GM12878 (cell line): ENCODE measurements at regions not wholly inside any gene's neighbourhood (a gene's known extent, or its start where the extent isn't known, plus 50 kb on each side); places are given as distances from the start of the nearest gene placed in this dataset.

ENCODE experiments used
- ATAC-seq: fragments of 200-7000 bp; cut with Tn5 transposase; 3 replicates; pipeline ENCODE4 v1.9.1; 2020; ENCODE audit warnings: mild to moderate bottlenecking, moderate library complexity
- BruUV-seq: library from RNA; stranded (reverse); fragments of 400-500 nt; replicated peaks from 2 replicates; lab custom pipeline; 2021; lab: Mats Ljungman, UMichigan
- CTCF ChIA-PET: fragments of 300-600 bp; sonication (Branson Sonifier 250); formaldehyde crosslinking; extraction: SDS; loops from one replicate; lab custom pipeline; 2021; ENCODE audit warnings: inconsistent platforms; lab: Yijun Ruan, JAX
- POLR2A ChIA-PET: fragments of 350-600 bp; formaldehyde crosslinking; extraction: SDS; loops from one replicate; lab custom pipeline; 2021; ENCODE audit warnings: inconsistent platforms; lab: Charles Lee
- RAD21 ChIA-PET: fragments of 300-600 bp; sonication (Branson Sonifier 250); formaldehyde crosslinking; loops from one replicate; lab custom pipeline; 2023; ENCODE audit warnings: antibody characterized with exemption; ENCODE audit not compliant: unreplicated experiment; lab: Charles Lee
- SMC1A ChIA-PET: fragments of 300-600 bp; sonication (Branson Sonifier 250); formaldehyde crosslinking; loops from one replicate; lab custom pipeline; 2023; ENCODE audit not compliant: unreplicated experiment, uncharacterized antibody; lab: Charles Lee
- DNase-seq: peaks from one replicate; pipeline ENCODE4 v3.0.0-alpha.2; 2011; ENCODE audit warnings: low read depth, low spot score
- FAIRE-seq: peaks from 3 replicates; lab custom pipeline; 2011; peaks lifted over from hg19 to GRCh38; lab: Jason Lieb, UNC
- H2AFZ ChIP-seq: 2 replicates; pipeline ENCODE4 v1.6.0; 2011; ENCODE audit warnings: low read depth, low read length, control low read depth; ENCODE audit not compliant: control insufficient read depth
- H3K27ac ChIP-seq: 2 replicates; pipeline ENCODE4 v1.5.1; 2011; ENCODE audit warnings: control low read depth; ENCODE audit not compliant: control insufficient read depth, insufficient read depth
- H3K27me3 ChIP-seq, 2 experiments: replicated peaks in 1 of 2; 2 replicates each; pipeline versions ENCODE4 v1.6.0 to v1.6.1; 2011; ENCODE audit warnings: low read length in 1 of 2; ENCODE audit not compliant: control insufficient read depth in 2 of 2, insufficient read depth in 2 of 2
- H3K36me3 ChIP-seq, 2 experiments: 2 replicates each; pipeline ENCODE4 v1.5.1; 2011; ENCODE audit warnings: low read length in 1 of 2; ENCODE audit not compliant: control insufficient read depth in 2 of 2, insufficient read depth in 2 of 2
- H3K4me1 ChIP-seq: 2 replicates; pipeline ENCODE4 v1.6.1; 2011; ENCODE audit warnings: mild to moderate bottlenecking, low read length, moderate library complexity, mixed read lengths; ENCODE audit not compliant: control insufficient read depth, insufficient read depth
- H3K4me2 ChIP-seq: 2 replicates; pipeline ENCODE4 v1.6.0; 2011; ENCODE audit warnings: control low read depth; ENCODE audit not compliant: control insufficient read depth, insufficient read depth
- H3K4me3 ChIP-seq: fragments of 200-600 bp; sonication (generic); 2 replicates; pipeline ENCODE4 v1.5.1; 2016
- H3K79me2 ChIP-seq: 2 replicates; pipeline ENCODE4 v1.6.0; 2011; ENCODE audit warnings: low read length; ENCODE audit not compliant: control insufficient read depth, insufficient read depth
- H3K9ac ChIP-seq: 2 replicates; pipeline ENCODE4 v1.8.0; 2011; ENCODE audit warnings: low read length, control low read depth, mixed read lengths; ENCODE audit not compliant: control insufficient read depth, insufficient read depth
- H3K9me3 ChIP-seq: replicated peaks from 3 replicates; pipeline ENCODE4 v1.5.1; 2011; ENCODE audit warnings: mild to moderate bottlenecking, low read length; ENCODE audit not compliant: control insufficient read depth, insufficient read depth
- H4K20me1 ChIP-seq: 2 replicates; pipeline ENCODE4 v1.6.0; 2011; ENCODE audit not compliant: control insufficient read depth, insufficient read depth
- BACH1 ChIP-seq: fragments of 450-650 bp; IDR thresholded peaks from 2 replicates; pipeline ENCODE4 v1.6.1; 2017; ENCODE audit warnings: mild to moderate bottlenecking, borderline replicate concordance
- EP300 ChIP-seq, 2 experiments: fragments of 150-350 bp in 1 of 2; IDR thresholded peaks; 2 replicates each; pipeline ENCODE4 v1.6.1; 2011 to 2012; ENCODE audit warnings: low read depth in 2 of 2, low read length in 2 of 2, borderline replicate concordance in 1 of 2, improper control_type of control experiment in 1 of 2, inconsistent platforms in 1 of 2; ENCODE audit not compliant: control insufficient read depth in 1 of 2
- FOXM1 ChIP-seq: IDR thresholded peaks from 2 replicates; pipeline ENCODE4 v1.6.1; 2012; ENCODE audit warnings: low read depth, mild to moderate bottlenecking, inconsistent platforms, low read length, moderate library complexity
- GABPA ChIP-seq: IDR thresholded peaks from 2 replicates; pipeline ENCODE4 v1.6.1; 2014; ENCODE audit warnings: antibody characterized with exemption, low read depth, mild to moderate bottlenecking, inconsistent platforms
- KLF5 ChIP-seq: fragments of 450-650 bp; IDR thresholded peaks from 2 replicates; pipeline ENCODE4 v1.6.1; 2014; ENCODE audit warnings: mild to moderate bottlenecking; ENCODE audit not compliant: partially characterized antibody
- POU2F2 ChIP-seq: IDR thresholded peaks from 3 replicates; pipeline ENCODE4 v1.6.1; 2011; ENCODE audit warnings: low read depth, mild to moderate bottlenecking, low read length, borderline replicate concordance
- RCOR1 ChIP-seq: conservative IDR thresholded peaks from 2 replicates; pipeline ENCODE4 v1.6.1; 2012; ENCODE audit warnings: low read depth, low read length, improper control_type of control experiment
- SMAD1 ChIP-seq: fragments of 450-650 bp; IDR thresholded peaks from 2 replicates; pipeline ENCODE4 v1.6.1; 2018; ENCODE audit warnings: mild to moderate bottlenecking, low read depth; ENCODE audit not compliant: partially characterized antibody
- SMC3 ChIP-seq: IDR thresholded peaks from 2 replicates; pipeline ENCODE4 v1.6.1; 2011; ENCODE audit warnings: low read length, improper control_type of control experiment, borderline replicate concordance
- SREBF2 ChIP-seq: IDR thresholded peaks from 2 replicates; pipeline ENCODE4 v1.6.1; 2012; ENCODE audit warnings: mild to moderate bottlenecking, low read length
- STAT3 ChIP-seq: IDR thresholded peaks from 2 replicates; pipeline ENCODE4 v1.6.1; 2011; ENCODE audit warnings: low read depth, low read length, improper control_type of control experiment
- SUZ12 ChIP-seq: fragments of 200-600 bp; sonication (generic); IDR thresholded peaks from one replicate; pipeline ENCODE4 v1.6.1; 2018; ENCODE audit warnings: antibody characterized with exemption, mild to moderate bottlenecking; ENCODE audit not compliant: unreplicated experiment
- ZBTB40 ChIP-seq: fragments of 450-650 bp; IDR thresholded peaks from 2 replicates; pipeline ENCODE4 v1.6.1; 2016; ENCODE audit warnings: mild to moderate bottlenecking, moderate library complexity, borderline replicate concordance
- WGBS: methylation state at CpG from one replicate; pipeline ENCODE4 v1.1.6; 2016; ENCODE audit warnings: low lambda C conversion rate; ENCODE audit not compliant: insufficient replicate concordance, insufficient coverage; ENCODE audit errors: missing lambda C conversion rate; 5-methylcytosine and 5-hydroxymethylcytosine counted together
- in situ Hi-C: fragments of 300-500 bp; cut with MboI; formaldehyde crosslinking; loops from 9 replicates; pipeline ENCODE4 v1.14.3; 2018; ENCODE audit warnings: mixed read lengths
- intact Hi-C: fragments of 100-400 bp; cut with micrococcal nuclease; formaldehyde crosslinking; loops from one replicate; pipeline ENCODE4 v1.14.2; 2022; ENCODE audit not compliant: unreplicated experiment

DNA sequence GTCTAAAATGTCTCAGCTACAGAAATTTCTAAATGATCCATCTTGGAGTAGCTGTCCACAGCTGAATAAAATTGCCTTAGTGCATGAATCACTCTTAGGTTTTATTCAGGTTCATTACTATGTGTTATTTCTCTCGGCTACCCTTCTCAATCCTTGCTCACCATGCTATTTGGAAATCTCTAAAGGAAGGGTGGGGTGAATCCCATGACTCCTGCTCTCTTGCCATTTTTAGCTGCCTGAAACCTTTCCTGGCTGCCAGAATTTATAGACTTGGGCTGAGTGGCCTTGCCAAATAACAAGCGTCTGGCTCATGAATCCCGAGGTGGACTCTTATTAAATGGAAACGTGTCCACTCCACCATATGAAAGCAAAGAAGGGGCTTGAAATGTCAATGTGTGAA, 936.1 kb upstream of the SOX9 start:
- Histone ChIP-seq H3K9me3 (no peaks in the 10 kb centered on the region), H3K79me2 (no peaks in the 10 kb centered on the region), H3K4me3 (no peak overlapping the region)
- RAD21 ChIA-PET = no interaction called here
- 31% methylated on average over 4 of the region's 4 CpGs for WGBS
- FAIRE-seq = no peak
- TF ChIP-seq STAT3 = no peak
- no peak for TF ChIP-seq SUZ12
- TF ChIP-seq EP300 (IDR thresholded peaks at IDR 0.05; ENCODE audit: borderline replicate concordance in 1 of 2, control insufficient read depth in 1 of 2, low read depth in 2 of 2, low read length in 2 of 2) = no peak
- no peak for TF ChIP-seq FOXM1
- no peak for TF ChIP-seq POU2F2
- TF ChIP-seq, all 136 proteins: peak for 0
- POLR2A ChIA-PET = no interaction called here
- no peak for ATAC-seq
- H3K4me2 ChIP-seq = no peak overlapping the region
- H3K27me3 ChIP-seq = no peaks in the 10 kb centered on the region
- SMC1A ChIA-PET = no interaction called here
- H4K20me1 ChIP-seq = no peaks in the 10 kb centered on the region
- no peak for DNase-seq
- no peak overlapping the region for H3K27ac ChIP-seq
- H3K36me3 ChIP-seq = no peaks in the 10 kb centered on the region
- CTCF ChIA-PET = no interaction called here
- no peak overlapping the region for H2AFZ ChIP-seq
- in situ Hi-C loops (no loop called here), intact Hi-C loops (no loop called here)
- H3K9ac ChIP-seq = no peak overlapping the region
- H3K4me1 ChIP-seq = no peaks in the 10 kb centered on the region
- BruUV-seq = no TSS peak

DNA sequence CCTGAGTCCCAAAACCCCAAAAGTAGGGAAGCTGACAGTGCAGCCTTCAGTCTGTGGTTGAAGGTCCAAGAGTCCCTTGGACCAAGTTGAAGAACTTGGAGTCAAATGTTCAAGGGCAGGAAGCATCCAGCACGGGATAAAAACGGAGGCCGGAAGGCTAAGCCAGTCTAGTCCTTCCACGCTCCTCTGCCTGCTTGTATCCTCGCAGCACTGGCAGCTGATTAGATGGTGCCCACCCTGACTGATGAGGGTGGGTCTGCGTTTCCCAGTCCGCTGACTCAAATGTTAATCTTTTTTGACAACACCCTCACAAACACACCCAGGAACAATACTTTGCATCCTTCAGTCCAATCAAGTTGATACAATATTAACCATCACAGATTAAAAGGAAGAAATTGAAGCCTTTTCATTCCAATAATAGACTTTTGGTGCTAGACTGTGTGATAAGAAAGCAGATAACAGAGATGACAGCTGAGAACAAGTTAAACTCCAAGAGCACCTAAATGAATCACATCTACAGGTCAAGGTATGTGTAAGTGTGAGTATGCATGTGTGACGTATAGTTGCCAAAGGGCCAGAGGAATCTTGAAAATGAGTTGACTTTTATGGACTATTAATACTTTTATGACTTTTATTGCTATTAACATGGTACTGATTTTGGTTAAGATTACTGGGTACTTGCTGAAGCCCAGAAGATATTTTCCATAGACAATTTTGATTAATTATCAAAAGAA, 933.5 kb upstream of the SOX9 start:
- ATAC-seq = no peak
- no peaks in the 10 kb centered on the region for H3K27me3 ChIP-seq
- TF ChIP-seq SMAD1 (no peak), RCOR1 (no peak), SMC3 (no peak), GABPA (no peak), SREBF2 (no peak), KLF5 (no peak), ZBTB40 (no peak), BACH1 (no peak)

More for the DNA sequence above, 933.5 kb upstream of the SOX9 start:
- no peak overlapping the region for H3K4me3 ChIP-seq
- DNase-seq (no peak), FAIRE-seq (no peak)
- H3K36me3 ChIP-seq = no peaks in the 10 kb centered on the region
- intact Hi-C loops (no loop called here), in situ Hi-C loops (no loop called here)
- H3K9ac ChIP-seq = no peak overlapping the region
- H4K20me1 ChIP-seq = no peaks in the 10 kb centered on the region
- no peak overlapping the region for H3K27ac ChIP-seq
- no peak overlapping the region for H2AFZ ChIP-seq
- ChIA-PET SMC1A (interaction anchor here (1.2 kb wide), 1 partner anchor 19 kb away, joined by 3 read pairs; no protein-coding TSS in a partner anchor), RAD21 (no interaction called here), CTCF (no interaction called here), POLR2A (no interaction called here)
- BruUV-seq = no TSS peak
- H3K4me1 ChIP-seq = no peaks in the 10 kb centered on the region
- WGBS = 50% methylated on average over 8 of the region's 8 CpGs
- H3K4me2 ChIP-seq = no peak overlapping the region
- H3K79me2 ChIP-seq = no peaks in the 10 kb centered on the region
- no peaks in the 10 kb centered on the region for H3K9me3 ChIP-seq
